A549 (cell line): ENCODE measurements at regions not wholly inside any gene's neighbourhood (a gene's known extent, or its start where the extent isn't known, plus 50 kb on each side); places are given as distances from the start of the nearest gene placed in this dataset.

Experiments used
- ATAC-seq, 2 experiments: fragments of 200-7000 bp in 1 of 2; fragments of >200 bp in 1 of 2; cut with Nextera tagmentation in 1 of 2; cut with Tn5 transposase in 1 of 2; 3 replicates each; pipeline versions ENCODE4 v1.8.0 to v1.9.1; 2018 to 2020; ENCODE audit warnings: mild to moderate bottlenecking in 1 of 2, moderate library complexity in 1 of 2
- CTCF ChIA-PET: fragments of 300-600 bp; sonication (Branson Sonifier 250); formaldehyde crosslinking; extraction: SDS; loops from one replicate; lab custom pipeline; 2021; ENCODE audit warnings: antibody characterized with exemption, inconsistent platforms; lab: Yijun Ruan, JAX
- POLR2A ChIA-PET: fragments of 350-600 bp; formaldehyde crosslinking; extraction: SDS; loops from one replicate; lab custom pipeline; 2021; ENCODE audit warnings: antibody characterized with exemption, inconsistent platforms; lab: Yijun Ruan, JAX
- DNase-seq, 2 experiments: peaks; one replicate each; pipeline versions ENCODE4 v3.0.0 to v3.0.0-alpha.2; 2011 to 2016; ENCODE audit warnings: low read depth in 1 of 2, low spot score in 1 of 2
- FAIRE-seq: peaks from 2 replicates; lab custom pipeline; 2011; peaks lifted over from hg19 to GRCh38; lab: Jason Lieb, UNC
- H3K27ac ChIP-seq, 2 experiments: fragments of >200 bp; sonication (Bioruptor Twin); formaldehyde crosslinking; 3 replicates each; pipeline ENCODE4 v1.5.1; 2016 to 2017
- H3K4me1 ChIP-seq: fragments of >200 bp; sonication (Bioruptor Twin); formaldehyde crosslinking; 3 replicates; pipeline ENCODE4 v1.6.1; 2016
- H3K4me2 ChIP-seq: fragments of >200 bp; sonication (Bioruptor Twin); formaldehyde crosslinking; 3 replicates; pipeline ENCODE4 v1.6.1; 2016
- H3K4me3 ChIP-seq: fragments of >200 bp; sonication (Bioruptor Twin); formaldehyde crosslinking; 3 replicates; pipeline ENCODE4 v1.5.1; 2016
- H3K9me3 ChIP-seq: fragments of >200 bp; sonication (Bioruptor Twin); formaldehyde crosslinking; 3 replicates; pipeline ENCODE4 v1.6.1; 2016
- CBX8 ChIP-seq: fragments of 200-600 bp; sonication (generic); IDR thresholded peaks from 2 replicates; pipeline ENCODE4 v1.6.1; 2016
- CTCF ChIP-seq: fragments of >200 bp; sonication (Bioruptor Twin); formaldehyde crosslinking; IDR thresholded peaks from 3 replicates; pipeline ENCODE4 v1.5.1; 2016
- EHF ChIP-seq: fragments of 250-450 bp; sonication (Bioruptor Pico); IDR thresholded peaks from 2 replicates; pipeline ENCODE4 v1.5.0; 2020; ENCODE audit warnings: mild to moderate bottlenecking
- EHMT2 ChIP-seq: fragments of 200-600 bp; sonication (generic); IDR thresholded peaks from 2 replicates; pipeline ENCODE4 v1.6.1; 2016; ENCODE audit warnings: antibody characterized with exemption, low read depth, mild to moderate bottlenecking, moderate library complexity
- GATA3 ChIP-seq: IDR thresholded peaks from 2 replicates; pipeline ENCODE4 v1.6.1; 2012; ENCODE audit warnings: borderline replicate concordance
- HEYL ChIP-seq: fragments of 250-450 bp; sonication (Bioruptor Pico); IDR thresholded peaks from 2 replicates; pipeline ENCODE4 v1.8.0; 2021; ENCODE audit warnings: mild to moderate bottlenecking, moderate library complexity
- HOXA7 ChIP-seq: fragments of 250-450 bp; sonication (Bioruptor Pico); IDR thresholded peaks from 2 replicates; pipeline ENCODE4 v1.5.0; 2020; ENCODE audit warnings: mild to moderate bottlenecking, moderate library complexity
- MAFK ChIP-seq: fragments of 450-650 bp; IDR thresholded peaks from 2 replicates; pipeline ENCODE4 v1.6.1; 2014; ENCODE audit not compliant: partially characterized antibody
- MAZ ChIP-seq: fragments of 150-350 bp; IDR thresholded peaks from 2 replicates; pipeline ENCODE4 v1.6.1; 2014; ENCODE audit warnings: antibody characterized with exemption, low read depth, low read length, borderline replicate concordance
- POLR2A ChIP-seq: IDR thresholded peaks from 2 replicates; pipeline ENCODE4 v1.6.1; 2012; ENCODE audit warnings: mild to moderate bottlenecking, low read length
- POLR2AphosphoS2 ChIP-seq: conservative IDR thresholded peaks from 2 replicates; pipeline ENCODE4 v1.6.1; 2012; ENCODE audit warnings: low read length, improper control_type of control experiment, inconsistent platforms
- RARB ChIP-seq: fragments of 250-450 bp; sonication (Bioruptor Pico); IDR thresholded peaks from 2 replicates; pipeline ENCODE4 v1.8.0; 2021; ENCODE audit warnings: mild to moderate bottlenecking, moderate library complexity
- TFCP2L1 ChIP-seq: fragments of 250-450 bp; sonication (Bioruptor Pico); IDR thresholded peaks from 2 replicates; pipeline ENCODE4 v1.5.0; 2021; ENCODE audit warnings: mild to moderate bottlenecking
- ZFP36 ChIP-seq: fragments of 450-650 bp; IDR thresholded peaks from 2 replicates; pipeline ENCODE4 v1.6.1; 2014; ENCODE audit warnings: borderline replicate concordance; ENCODE audit not compliant: partially characterized antibody
- WGBS: methylation state at CpG from one replicate; pipeline ENCODE4 v1.1.6; 2017; ENCODE audit errors: missing lambda C conversion rate; 5-methylcytosine and 5-hydroxymethylcytosine counted together
- small RNA-seq, 6 experiments: library from RNA; depleted of rRNA; stranded (forward); fragments of <200 nt; gene quantifications; one replicate each; pipeline ENCODE3, GENCODE V24; 2012
- TF ChIP-seq, protein P1 (sequence below): fragments of 450-650 bp; IDR thresholded peaks from 2 replicates; pipeline ENCODE4 v1.6.1; 2014; ENCODE audit warnings: antibody characterized with exemption
- TF ChIP-seq, protein P2 (sequence below): fragments of 150-350 bp; IDR thresholded peaks from 2 replicates; pipeline ENCODE4 v1.6.1; 2014; ENCODE audit warnings: low read depth, mild to moderate bottlenecking, low read length

DNA sequence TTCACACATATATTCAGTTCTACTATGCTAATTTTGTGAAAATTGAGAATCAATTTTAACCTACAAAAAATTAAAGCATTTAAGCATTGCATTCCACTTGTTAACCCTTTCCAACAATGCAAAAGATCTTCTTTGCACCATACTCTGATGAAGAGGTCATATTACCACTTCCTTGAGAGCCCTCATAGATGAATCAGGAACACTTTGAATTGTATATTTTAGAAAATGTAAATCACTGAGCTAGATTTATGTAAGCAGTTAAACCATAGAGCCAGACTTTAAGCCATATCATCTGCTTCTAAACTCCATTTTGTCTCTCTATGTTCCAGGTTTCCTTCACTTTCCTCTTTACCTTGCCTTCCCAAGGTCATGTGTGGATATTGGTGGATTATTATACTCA, 56.5 kb upstream of the CDH18 start (continued):
- TF ChIP-seq POLR2AphosphoS2 = no peak
- TF ChIP-seq CBX8 = no peak
- TF ChIP-seq, all 56 proteins: peak for 0

GRCh38 chr5:20041326-20042274, 53.6 kb upstream of the CDH18 start:
- WGBS = 24% methylated on average over 6 of the region's 6 CpGs
- TF ChIP-seq ZFP36 (no peak), MAFK (peak; percentile 86)
- ChIA-PET CTCF (no interaction called here), POLR2A (no interaction called here)
- Histone ChIP-seq H3K4me3 (no peak overlapping the region), H3K4me2 (no peak overlapping the region), H3K4me1 (no peaks in the 10 kb centered on the region), H3K27ac (no peak overlapping the region), H3K9me3 (no peaks in the 10 kb centered on the region)
- FAIRE-seq (no peak), DNase-seq (no peak), ATAC-seq (no peak)

DNA sequence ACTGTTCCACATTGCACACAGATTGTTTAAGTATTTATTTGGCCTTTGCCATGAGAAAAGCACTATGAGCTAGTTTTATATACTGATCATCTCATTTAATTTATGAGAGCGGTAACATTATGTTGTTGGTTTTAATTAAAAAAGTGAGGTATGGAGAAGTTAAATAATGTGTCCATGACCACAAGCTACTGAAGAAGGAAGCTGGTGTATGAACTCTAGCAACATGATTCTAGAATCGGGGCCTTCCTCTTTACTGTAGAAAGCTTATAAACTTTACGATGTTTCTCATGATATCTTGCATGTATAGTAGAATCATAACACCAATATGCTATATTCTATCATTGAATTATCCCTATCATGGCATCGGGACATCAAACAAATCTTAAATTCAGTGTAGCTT, 52.9 kb upstream of the CDH18 start:
- DNase-seq = no peak
- FAIRE-seq = peak; percentile 13
- Histone ChIP-seq H3K4me2 (no peak overlapping the region), H3K4me1 (no peaks in the 10 kb centered on the region), H3K27ac (no peak overlapping the region), H3K9me3 (no peaks in the 10 kb centered on the region), H3K4me3 (no peak overlapping the region)
- 55% methylated on average over 4 of the region's 4 CpGs for WGBS
- no peak for ATAC-seq
- ChIA-PET POLR2A (no interaction called here), CTCF (no interaction called here)
- no peak for TF ChIP-seq EHMT2
- TF ChIP-seq EHF (CRISPR knock-in tag) = no peak
- no peak for TF ChIP-seq CTCF
- no peak for TF ChIP-seq HEYL (CRISPR knock-in tag)
- TF ChIP-seq GATA3 = no peak
- TF ChIP-seq RARB (CRISPR knock-in tag) = no peak
- TF ChIP-seq POLR2AphosphoS2 = no peak
- no peak for TF ChIP-seq MAZ
- no peak for TF ChIP-seq CBX8
- TF ChIP-seq, protein P1, sequence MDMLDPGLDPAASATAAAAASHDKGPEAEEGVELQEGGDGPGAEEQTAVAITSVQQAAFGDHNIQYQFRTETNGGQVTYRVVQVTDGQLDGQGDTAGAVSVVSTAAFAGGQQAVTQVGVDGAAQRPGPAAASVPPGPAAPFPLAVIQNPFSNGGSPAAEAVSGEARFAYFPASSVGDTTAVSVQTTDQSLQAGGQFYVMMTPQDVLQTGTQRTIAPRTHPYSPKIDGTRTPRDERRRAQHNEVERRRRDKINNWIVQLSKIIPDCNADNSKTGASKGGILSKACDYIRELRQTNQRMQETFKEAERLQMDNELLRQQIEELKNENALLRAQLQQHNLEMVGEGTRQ = no peak
- no peak for TF ChIP-seq HOXA7
- no peak for TF ChIP-seq POLR2A
- no peak for TF ChIP-seq TFCP2L1
- TF ChIP-seq, protein P2, sequence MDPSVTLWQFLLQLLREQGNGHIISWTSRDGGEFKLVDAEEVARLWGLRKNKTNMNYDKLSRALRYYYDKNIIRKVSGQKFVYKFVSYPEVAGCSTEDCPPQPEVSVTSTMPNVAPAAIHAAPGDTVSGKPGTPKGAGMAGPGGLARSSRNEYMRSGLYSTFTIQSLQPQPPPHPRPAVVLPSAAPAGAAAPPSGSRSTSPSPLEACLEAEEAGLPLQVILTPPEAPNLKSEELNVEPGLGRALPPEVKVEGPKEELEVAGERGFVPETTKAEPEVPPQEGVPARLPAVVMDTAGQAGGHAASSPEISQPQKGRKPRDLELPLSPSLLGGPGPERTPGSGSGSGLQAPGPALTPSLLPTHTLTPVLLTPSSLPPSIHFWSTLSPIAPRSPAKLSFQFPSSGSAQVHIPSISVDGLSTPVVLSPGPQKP = no peak

Small RNAs in the stretch of these regions (small RNA-seq; reads per million reads assigned to genes)
- 0 reads per million in 6 experiments for gene AC093303.1
